NCI-H1417 treated with DMSO at 0.1 percent for 48 hours (cell line): ENCODE measurements at regions not wholly inside any gene's neighbourhood (a gene's known extent, or its start where the extent isn't known, plus 50 kb on each side); places are given as distances from the start of the nearest gene placed in this dataset.
"Not testable (repeated sequence)": the region's sequence is repeated elsewhere in the genome, so short reads cannot be mapped to it uniquely, and the experiment has no call there.

ENCODE experiments used
- DNase-seq: peaks from one replicate; lab custom pipeline; 2025; lab: John Stamatoyannopoulos, UW

DNA sequence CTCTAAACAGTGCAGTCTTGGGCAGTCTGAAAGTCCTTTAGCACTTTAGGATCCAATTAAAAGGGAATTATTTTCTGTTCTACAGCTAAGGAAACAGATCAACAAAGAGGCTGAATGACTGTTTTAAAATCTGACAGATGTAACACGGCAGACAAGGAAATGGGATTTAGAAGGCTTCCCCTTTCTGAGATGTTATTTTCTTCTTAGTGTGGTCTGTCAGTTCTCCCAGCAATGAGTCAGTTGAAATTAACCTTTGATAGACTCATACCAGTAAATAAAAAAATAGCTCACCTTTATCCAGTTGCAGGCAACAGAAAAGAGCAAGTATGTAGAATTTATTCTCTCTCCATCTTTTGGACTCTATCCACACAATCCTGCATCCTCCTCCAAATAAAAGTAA lies 98.1 kb downstream of the NEDD1 start:
- DNase-seq = no peak

DNA sequence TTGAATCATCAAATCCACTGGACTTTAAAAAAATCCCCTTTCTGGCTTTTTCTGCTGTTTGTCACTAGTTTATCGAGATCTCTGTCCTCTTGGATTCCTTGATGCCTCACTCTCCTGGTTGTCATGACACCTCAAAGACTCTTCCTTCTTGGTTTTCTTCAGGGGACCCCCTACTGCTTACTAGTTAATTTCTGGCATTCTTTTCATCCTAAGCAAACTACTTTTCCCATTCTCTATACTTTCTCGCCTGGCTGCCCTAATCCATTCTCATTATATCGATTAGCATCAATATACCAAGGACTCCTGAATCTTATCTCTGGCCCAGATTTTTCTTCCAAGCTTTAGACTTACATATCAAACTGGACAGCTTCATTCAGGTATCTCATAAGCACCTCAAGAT lies 98.6 kb downstream of the NEDD1 start:
- no peak for DNase-seq

GRCh38 chr12:97006585-97006984 lies 99.5 kb downstream of the NEDD1 start:
- DNase-seq = no peak

- no peak for DNase-seq
Observed at GRCh38 chr12:97016163-97016562, 109.1 kb downstream of the NEDD1 start.

- DNase-seq = no peak
Observed at GRCh38 chr12:97017213-97017612, 110.2 kb downstream of the NEDD1 start.

DNA sequence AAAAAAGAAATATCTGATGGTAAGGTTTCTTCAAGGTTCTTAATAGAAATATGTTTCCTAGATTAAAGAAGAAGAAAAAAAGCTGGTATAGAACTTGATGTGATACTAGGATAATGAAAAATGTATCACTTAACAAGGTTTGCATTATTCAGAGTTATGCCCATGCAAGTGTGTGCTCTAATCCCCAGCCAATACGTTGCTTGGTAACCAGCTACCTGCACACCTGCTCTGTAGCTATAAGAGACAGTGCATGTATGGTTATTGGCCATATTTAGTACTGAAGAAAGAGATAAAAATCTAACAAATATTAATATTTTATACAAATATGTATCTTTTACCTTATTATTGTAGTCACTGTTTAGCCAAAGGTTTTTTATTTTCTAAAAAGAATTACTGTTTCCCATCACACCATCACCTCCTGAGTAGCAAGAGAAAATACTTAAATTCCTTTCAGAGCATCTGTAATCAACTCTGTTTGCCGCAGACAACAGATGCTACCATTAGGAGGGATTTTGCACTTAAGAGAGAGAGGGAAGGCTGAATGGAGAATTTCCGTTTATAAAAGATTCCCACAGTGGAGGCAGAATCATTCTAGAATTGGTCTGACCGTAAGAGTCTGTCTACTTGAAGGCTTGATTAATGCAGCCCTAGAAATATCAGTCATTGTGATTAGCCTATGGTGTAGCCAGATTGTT lies 115.6 kb downstream of the NEDD1 start:
- no peak for DNase-seq

DNA sequence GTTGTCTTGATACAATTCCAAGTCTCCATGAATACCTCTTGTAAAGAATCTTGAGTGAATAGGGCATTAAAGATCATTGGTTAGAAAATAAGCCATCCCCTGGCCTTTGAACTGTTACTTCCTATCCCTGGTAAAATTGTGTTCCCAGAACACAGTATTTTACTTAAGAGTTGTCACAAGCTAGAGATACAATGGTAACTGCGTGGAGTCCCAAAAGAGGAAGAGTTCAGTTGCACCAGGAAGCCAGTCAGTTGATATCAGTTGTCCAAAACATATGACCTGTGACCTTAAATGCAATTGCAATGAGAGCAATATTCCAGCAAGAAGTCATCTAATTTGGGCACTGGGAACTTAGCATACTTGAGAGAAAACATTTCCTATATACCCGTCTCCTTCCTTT lies 117.3 kb downstream of the NEDD1 start:
- no peak for DNase-seq

GRCh38 chr12:97026901-97027300 lies 119.8 kb downstream of the NEDD1 start:
- no peak for DNase-seq

- DNase-seq = no peak
Observed at GRCh38 chr12:97027482-97027881, 120.4 kb downstream of the NEDD1 start.

DNA sequence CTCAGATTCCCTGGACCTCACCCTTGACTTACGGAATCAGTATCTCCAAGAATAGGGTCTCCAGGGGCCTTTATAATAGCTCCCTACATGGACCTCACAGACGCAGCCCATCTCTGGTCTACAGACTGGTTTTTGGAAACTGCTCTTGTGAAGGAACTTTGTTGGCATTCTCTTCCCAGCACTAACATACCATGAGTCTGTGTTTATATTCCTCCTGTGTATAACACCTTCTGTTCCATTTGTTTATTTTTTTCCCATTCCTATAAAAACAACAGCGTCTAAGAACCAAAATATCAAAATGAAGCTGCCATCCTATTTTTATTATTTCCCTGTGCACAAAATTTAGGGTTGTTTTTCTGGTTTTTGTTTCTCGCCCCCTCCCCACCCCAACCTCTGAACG lies 131.1 kb downstream of the NEDD1 start:
- DNase-seq = no peak

DNA sequence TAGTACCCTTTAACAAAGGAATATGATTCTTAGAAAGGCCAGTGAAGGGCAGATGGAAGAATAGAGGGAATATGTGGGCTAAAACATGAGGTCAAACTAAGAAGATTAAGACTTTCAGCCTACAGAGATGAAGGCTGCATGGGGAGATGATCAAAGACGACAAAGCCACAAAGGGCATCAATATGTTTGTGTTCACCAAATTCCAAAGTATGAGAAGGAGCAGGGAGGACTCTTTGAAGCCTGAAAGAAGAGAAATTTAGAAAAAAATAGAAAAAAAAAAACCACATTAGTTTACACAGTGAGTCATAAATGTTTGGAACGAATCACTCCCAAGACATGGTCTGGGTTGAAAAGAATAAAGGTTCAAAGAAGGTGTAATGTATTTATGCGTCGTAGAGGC lies 131.8 kb downstream of the NEDD1 start:
- DNase-seq = no peak

GRCh38 chr12:97046901-97047300 lies 139.8 kb downstream of the NEDD1 start:
- no peak for DNase-seq

- DNase-seq = no peak
Observed at GRCh38 chr12:97047361-97047760, 140.3 kb downstream of the NEDD1 start.

- DNase-seq = no peak
Observed at GRCh38 chr12:97048421-97049035, 141.5 kb downstream of the NEDD1 start.

DNA sequence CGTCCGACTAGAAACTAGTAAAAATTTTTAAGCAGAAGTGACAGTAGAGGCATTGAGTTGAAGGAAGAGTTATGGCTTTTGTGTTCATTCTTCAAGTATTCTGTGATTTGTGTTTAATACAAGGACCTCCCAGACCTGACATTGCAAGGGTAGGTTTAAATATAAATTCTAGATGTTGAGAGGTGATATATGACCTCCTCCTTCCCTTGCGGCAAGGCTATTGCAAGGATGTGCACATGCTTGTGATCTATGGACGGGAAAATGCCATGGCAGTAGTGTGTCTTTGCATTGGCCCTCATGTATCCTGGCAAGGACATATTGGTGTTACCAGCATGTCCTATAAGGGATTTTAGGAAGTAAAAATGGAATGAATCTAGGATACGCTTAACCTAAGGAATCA lies 143.5 kb downstream of the NEDD1 start:
- DNase-seq = no peak

- DNase-seq = no peak
Observed at GRCh38 chr12:97051341-97051740, 144.3 kb downstream of the NEDD1 start.

DNA sequence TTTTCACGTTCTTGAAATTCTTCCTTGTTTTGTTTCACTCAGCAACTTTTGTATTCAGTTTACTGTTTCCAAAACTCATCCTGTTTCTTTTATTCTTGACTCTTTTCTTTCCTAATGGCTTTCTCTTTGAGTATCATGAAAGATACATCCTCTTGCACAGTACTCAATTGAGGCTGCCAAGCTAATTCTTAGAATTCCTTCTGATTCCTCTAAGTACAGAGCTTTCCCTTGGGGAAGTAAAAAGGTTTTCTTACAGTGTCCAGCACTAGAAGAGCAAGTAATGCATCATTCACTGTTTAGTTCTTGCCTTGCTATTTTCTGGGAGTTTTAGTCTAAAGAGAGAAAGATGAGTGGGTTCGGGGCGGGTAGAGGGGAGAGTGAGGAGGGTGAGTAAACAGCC lies 154.1 kb downstream of the NEDD1 start:
- no peak for DNase-seq

DNA sequence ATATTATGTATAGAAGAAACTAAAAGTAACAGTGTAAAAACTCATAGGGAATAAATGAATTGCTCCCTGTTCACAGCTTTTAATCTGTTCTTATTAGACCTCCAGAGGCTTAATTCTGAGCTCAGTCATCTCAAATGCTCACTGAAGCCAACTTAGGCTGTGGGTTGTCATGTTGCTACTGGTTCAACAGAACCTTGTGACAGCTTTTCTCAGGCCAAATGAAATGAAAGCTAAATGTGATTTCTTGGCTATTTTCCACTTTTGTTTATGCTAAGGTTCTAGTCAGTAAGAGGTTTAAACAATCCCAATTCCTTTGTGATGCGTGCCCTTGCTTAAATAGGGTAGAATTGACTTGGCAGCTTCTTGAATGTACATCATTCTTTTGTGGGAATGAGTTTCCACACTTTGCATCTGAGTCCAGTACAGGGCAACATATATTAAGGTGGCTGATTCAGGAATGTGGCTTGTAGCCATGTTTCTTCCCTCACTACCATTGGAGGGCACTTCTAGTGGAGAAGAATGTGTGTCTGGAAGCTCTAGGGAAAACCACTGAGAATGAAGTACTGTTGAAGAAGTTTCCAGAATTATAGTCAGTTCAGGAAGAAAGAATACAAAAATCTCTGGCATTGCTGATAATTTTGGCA lies 156.4 kb downstream of the NEDD1 start:
- DNase-seq = no peak

DNA sequence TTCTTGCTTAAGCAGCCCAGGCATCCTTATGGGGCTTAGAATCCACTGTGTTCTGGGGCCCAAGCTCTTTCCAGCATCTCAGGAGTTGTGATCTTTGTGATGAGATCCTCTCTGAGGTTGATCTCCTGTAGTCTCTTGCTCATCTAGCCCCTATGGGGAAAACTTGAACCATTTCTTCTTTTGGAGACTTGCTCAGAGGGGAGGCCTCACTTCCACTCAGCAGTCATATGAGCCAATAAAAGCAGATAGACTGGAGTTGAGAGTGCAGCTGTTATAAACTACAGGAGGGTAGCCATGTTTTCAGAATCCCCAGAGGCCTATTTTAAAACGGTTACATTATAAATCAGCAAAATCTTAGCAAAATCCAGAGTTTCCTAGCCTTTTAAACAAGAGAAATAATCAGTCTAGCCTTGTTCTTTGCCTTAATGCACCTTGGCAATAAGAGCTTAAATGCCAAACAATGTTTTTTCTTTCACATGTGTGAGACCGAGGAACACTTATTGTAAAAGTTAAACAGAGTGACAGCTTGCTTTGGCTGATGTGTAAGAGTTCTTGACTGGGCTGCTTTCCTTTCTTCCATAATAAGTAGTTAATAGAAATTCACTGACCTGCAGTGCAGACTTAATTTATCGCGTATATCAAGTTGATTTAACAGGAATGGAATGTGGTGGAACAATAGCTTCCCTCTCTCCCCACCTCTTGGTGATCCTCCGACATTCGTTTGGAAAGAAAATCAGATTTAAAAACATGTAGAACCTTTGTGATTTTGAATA lies 168.3 kb downstream of the NEDD1 start:
- DNase-seq = no peak

GRCh38 chr12:97075934-97076630 lies 169.0 kb downstream of the NEDD1 start:
- DNase-seq = no peak

- not testable (repeated sequence) for DNase-seq
Observed at GRCh38 chr12:97076912-97077311, 169.9 kb downstream of the NEDD1 start.

GRCh38 chr12:97082029-97082428 lies 175.0 kb downstream of the NEDD1 start:
- no peak for DNase-seq
